CD14-positive monocyte (primary cell): ENCODE measurements at regions not wholly inside any gene's neighbourhood (a gene's known extent, or its start where the extent isn't known, plus 50 kb on each side); places are given as distances from the start of the nearest gene placed in this dataset.

ENCODE experiments used
- DNase-seq, 3 donors: peaks; one replicate each; pipeline ENCODE4 v3.0.0-alpha.2; 2011 to 2022
- H2AFZ ChIP-seq: 2 replicates; pipeline ENCODE4 v1.6.0; 2012; ENCODE audit warnings: mild to moderate bottlenecking, low read depth, low read length, inconsistent platforms; ENCODE audit not compliant: insufficient read depth, poor library complexity, severe bottlenecking
- H3K27ac ChIP-seq, 2 donors: 1 replicate in 1 of 2; 2 replicates in 1 of 2; pipeline ENCODE4 v1.5.1; 2012 to 2013; ENCODE audit warnings: low read length in 2 of 2, control low read depth in 1 of 2, inconsistent platforms in 1 of 2, low read depth in 1 of 2, mild to moderate bottlenecking in 1 of 2
- H3K27me3 ChIP-seq, 2 donors: one replicate each; pipeline versions ENCODE4 v1.6.0 to v1.6.1; 2011 to 2013; ENCODE audit warnings: low read length in 2 of 2; ENCODE audit not compliant: control insufficient read depth in 2 of 2, insufficient read depth in 2 of 2
- H3K36me3 ChIP-seq, 2 donors: replicated peaks in 1 of 2; 1 replicate in 1 of 2; 2 replicates in 1 of 2; pipeline versions ENCODE4 v1.5.1 to v1.6.1; 2012 to 2013; ENCODE audit warnings: low read length in 2 of 2, control low read depth in 1 of 2, inconsistent platforms in 1 of 2, mild to moderate bottlenecking in 1 of 2; ENCODE audit not compliant: insufficient read depth in 2 of 2, control insufficient read depth in 1 of 2
- H3K4me1 ChIP-seq, 2 donors: 1 replicate in 1 of 2; 2 replicates in 1 of 2; pipeline versions ENCODE4 v1.5.1 to v1.6.1; 2012 to 2013; ENCODE audit warnings: low read length in 2 of 2, control low read depth in 1 of 2, inconsistent platforms in 1 of 2, mild to moderate bottlenecking in 1 of 2, moderate library complexity in 1 of 2; ENCODE audit not compliant: insufficient read depth in 2 of 2, control insufficient read depth in 1 of 2
- H3K4me2 ChIP-seq: replicated peaks from 2 replicates; pipeline ENCODE3; 2012; ENCODE audit warnings: low read length, moderate library complexity, mild to moderate bottlenecking; ENCODE audit not compliant: poor library complexity, severe bottlenecking; ENCODE audit errors: extremely low read depth
- H3K4me3 ChIP-seq, 3 experiments: fragments of 200-600 bp in 1 of 3; sonication (generic) in 1 of 3; replicated peaks in 1 of 3; 1 replicate in 2 of 3; 2 replicates in 1 of 3; pipeline ENCODE4 v1.5.1; 2011 to 2013; ENCODE audit warnings: low read length in 3 of 3, mild to moderate bottlenecking in 3 of 3, control low read depth in 2 of 3, low read depth in 2 of 3, inconsistent platforms in 1 of 3, moderate library complexity in 1 of 3
- H3K79me2 ChIP-seq: 2 replicates; pipeline ENCODE4 v1.6.0; 2012; ENCODE audit warnings: mild to moderate bottlenecking, control low read depth, inconsistent platforms, low read length, moderate library complexity; ENCODE audit not compliant: insufficient read depth
- H3K9ac ChIP-seq: 2 replicates; pipeline ENCODE4 v1.6.0; 2017; ENCODE audit warnings: low read length, mild to moderate bottlenecking; ENCODE audit not compliant: insufficient read depth, poor library complexity, severe bottlenecking
- H3K9me3 ChIP-seq, 2 donors: replicated peaks in 1 of 2; 1 replicate in 1 of 2; 2 replicates in 1 of 2; pipeline versions ENCODE4 v1.5.1 to v1.6.1; 2012 to 2013; ENCODE audit warnings: low read length in 2 of 2, control low read depth in 1 of 2; ENCODE audit not compliant: control insufficient read depth in 1 of 2, insufficient read depth in 1 of 2
- H4K20me1 ChIP-seq: 2 replicates; pipeline ENCODE4 v1.6.0; 2012; ENCODE audit warnings: mild to moderate bottlenecking, low read length, control low read depth, moderate library complexity; ENCODE audit not compliant: insufficient read depth
- H3K27ac Mint-ChIP-seq, 7 donors: one replicate each; pipeline ENCODE4 v1.8.0; 2020; ENCODE audit warnings: mild to moderate bottlenecking in 7 of 7, mixed read lengths in 7 of 7, moderate library complexity in 6 of 7, inconsistent platforms in 2 of 7
- H3K27me3 Mint-ChIP-seq, 3 donors: one replicate each; pipeline ENCODE4 v1.8.0; 2021 to 2022; ENCODE audit warnings: low read depth in 3 of 3, mild to moderate bottlenecking in 3 of 3, mixed read lengths in 3 of 3, moderate library complexity in 3 of 3, inconsistent platforms in 1 of 3
- H3K36me3 Mint-ChIP-seq, 2 donors: one replicate each; pipeline ENCODE4 v1.8.0; 2020; ENCODE audit warnings: mixed read lengths in 2 of 2, inconsistent platforms in 1 of 2, mild to moderate bottlenecking in 1 of 2
- H3K4me1 Mint-ChIP-seq: one replicate; pipeline ENCODE4 v1.8.0; 2020; ENCODE audit warnings: mild to moderate bottlenecking, mixed read lengths
- H3K4me3 Mint-ChIP-seq, 2 donors: one replicate each; pipeline ENCODE4 v1.8.0; 2020; ENCODE audit warnings: mild to moderate bottlenecking in 2 of 2, mixed read lengths in 2 of 2, moderate library complexity in 1 of 2
- H3K9me3 Mint-ChIP-seq, 7 donors: one replicate each; pipeline ENCODE4 v1.8.0; 2020 to 2022; ENCODE audit warnings: mixed read lengths in 7 of 7, mild to moderate bottlenecking in 6 of 7, moderate library complexity in 6 of 7, inconsistent platforms in 2 of 7
- CTCF ChIP-seq: fragments of 200-600 bp; IDR thresholded peaks from one replicate; pipeline ENCODE4 v1.8.0; 2022; ENCODE audit warnings: antibody characterized with exemption, mild to moderate bottlenecking
- WGBS: methylation state at CpG from one replicate; pipeline ENCODE4 v1.1.5; 2013; ENCODE audit warnings: missing lambda C conversion rate; ENCODE audit not compliant: insufficient coverage; 5-methylcytosine and 5-hydroxymethylcytosine counted together
- intact Hi-C, 2 donors: fragments of 100-400 bp; cut with micrococcal nuclease; formaldehyde crosslinking; loops; one replicate each; pipeline versions ENCODE4 v1.15.0 to v1.15.1; 2023

DNA sequence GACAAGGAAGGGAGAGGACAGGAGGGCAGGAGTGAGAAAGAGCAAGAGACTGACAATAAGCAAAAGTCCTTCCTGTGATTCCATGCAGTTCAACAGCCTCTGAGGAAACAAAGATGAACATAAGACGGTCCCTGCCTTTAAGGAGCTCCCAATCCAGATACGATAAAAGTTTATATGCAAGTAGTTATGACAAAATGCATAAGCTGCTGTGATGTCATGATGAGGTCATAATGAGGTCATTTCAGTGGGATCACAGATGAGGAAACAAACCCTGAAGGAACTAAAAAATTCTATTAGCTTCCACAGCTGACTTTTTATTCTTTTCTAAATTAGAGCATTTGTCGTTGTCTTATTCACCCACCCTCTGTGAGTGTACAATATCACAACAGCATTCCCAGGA lies 458.5 kb upstream of the ACVR2A start:
- no peaks in the 10 kb centered on the region for H4K20me1 ChIP-seq
- H3K4me3 Mint-ChIP-seq, result no peak overlapping the region
- H3K36me3 Mint-ChIP-seq, result no peaks in the 10 kb centered on the region
- H3K4me1 ChIP-seq, result no peaks in the 10 kb centered on the region
- no peak overlapping the region for H3K4me2 ChIP-seq
- DNase-seq, result no peak
- intact Hi-C loops, result no loop called here
- no peaks in the 10 kb centered on the region for H3K27me3 ChIP-seq
- H3K79me2 ChIP-seq, result no peaks in the 10 kb centered on the region
- H2AFZ ChIP-seq, result no peak overlapping the region
- TF ChIP-seq CTCF, result no peak
- no peak overlapping the region for H3K4me3 ChIP-seq
- no peaks in the 10 kb centered on the region for H3K9me3 ChIP-seq
- H3K27me3 Mint-ChIP-seq, result peaks cover 0 to 1% (median 1%) of the 10 kb centered on the region in 3 donors
- H3K27ac ChIP-seq, result no peak overlapping the region
- H3K9ac ChIP-seq, result no peak overlapping the region
- H3K36me3 ChIP-seq, result no peaks in the 10 kb centered on the region
- no peaks in the 10 kb centered on the region for H3K4me1 Mint-ChIP-seq
- no peak overlapping the region for H3K27ac Mint-ChIP-seq
- peaks cover 0 to 5% (median 0%) of the 10 kb centered on the region in 7 donors for H3K9me3 Mint-ChIP-seq
- WGBS, result 78% methylated on average over 2 of the region's 3 CpGs

GRCh38 chr2:147385600-147385999 lies 459.2 kb upstream of the ACVR2A start:
- Mint-ChIP-seq H3K36me3 (no peaks in the 10 kb centered on the region), H3K9me3 (peaks cover 0 to 5% (median 0%) of the 10 kb centered on the region in 7 donors), H3K4me3 (no peak overlapping the region), H3K4me1 (no peaks in the 10 kb centered on the region), H3K27ac (no peak overlapping the region), H3K27me3 (peaks cover 0 to 1% (median 1%) of the 10 kb centered on the region in 3 donors)
- no peak overlapping the region for H3K4me3 ChIP-seq
- no peak overlapping the region for H3K9ac ChIP-seq
- no peak overlapping the region for H3K27ac ChIP-seq
- intact Hi-C loops, result no loop called here
- no peak overlapping the region for H2AFZ ChIP-seq
- H3K27me3 ChIP-seq, result no peaks in the 10 kb centered on the region
- no peaks in the 10 kb centered on the region for H3K9me3 ChIP-seq
- no peaks in the 10 kb centered on the region for H4K20me1 ChIP-seq
- H3K4me1 ChIP-seq, result no peaks in the 10 kb centered on the region
- no peak for DNase-seq
- H3K79me2 ChIP-seq, result no peaks in the 10 kb centered on the region
- H3K36me3 ChIP-seq, result no peaks in the 10 kb centered on the region
- no peak for TF ChIP-seq CTCF
- no peak overlapping the region for H3K4me2 ChIP-seq
- no CpG with 5 or more reads among the region's 1 CpG for WGBS
